ENCODE measurements at regions not wholly inside any gene's neighbourhood (a gene's known extent, or its start where the extent isn't known, plus 50 kb on each side); places are given as distances from the start of the nearest gene placed in this dataset.

- H3K36me3 ChIP-seq: no peaks in the 10 kb centered on the region
- 92 to 98% (median 96%) methylated on average over 4 of the region's 4 CpGs for WGBS, 5 donors
- no peak for DNase-seq
- intact Hi-C loops (cut with DNase I; ENCODE audit: low total_unique reads): no loop called here
- H3K27ac ChIP-seq: no peak overlapping the region
- H3K4me3 ChIP-seq: no peak overlapping the region
- H3K27me3 ChIP-seq (replicated peaks in 1 of 7): no peaks in the 10 kb centered on the region
- no peak for TF ChIP-seq CTCF (IDR thresholded peaks at IDR 0.05 in 8 of 11, conservative IDR thresholded peaks at IDR 0.05 in 3 of 11)
- TF ChIP-seq POLR2A (IDR thresholded peaks at IDR 0.05): no peak
- no peak for TF ChIP-seq POLR2AphosphoS5 (IDR thresholded peaks at IDR 0.05)
- H3K4me1 ChIP-seq: peaks cover 3 to 51% (median 17%) of the 10 kb centered on the region in 6 donors
- no peaks in the 10 kb centered on the region for H3K9me3 ChIP-seq
Measured at GRCh38 chr6:7045331-7045730, 62.4 kb upstream of the RREB1 start.

GRCh38 chr6:7045746-7046145 is 62.0 kb upstream of the RREB1 start:
- WGBS, 5 donors: 95 to 100% (median 100%) methylated on average over 1 of the region's 1 CpG
- intact Hi-C loops (cut with DNase I; ENCODE audit: low total_unique reads): no loop called here
- TF ChIP-seq POLR2A (IDR thresholded peaks at IDR 0.05) (no peak), CTCF (IDR thresholded peaks at IDR 0.05 in 8 of 11, conservative IDR thresholded peaks at IDR 0.05 in 3 of 11) (no peak), POLR2AphosphoS5 (IDR thresholded peaks at IDR 0.05) (no peak)
- Histone ChIP-seq H3K4me1 (peaks cover 3 to 55% (median 20%) of the 10 kb centered on the region in 6 donors), H3K27me3 (replicated peaks in 1 of 7) (no peaks in the 10 kb centered on the region), H3K36me3 (no peaks in the 10 kb centered on the region), H3K4me3 (no peak overlapping the region), H3K27ac (no peak overlapping the region), H3K9me3 (no peaks in the 10 kb centered on the region)
- DNase-seq: no peak

GRCh38 chr6:7047128-7047527 is 60.6 kb upstream of the RREB1 start:
- 53 to 81% (median 65%) methylated on average over 1 of the region's 1 CpG for WGBS, 5 donors
- Histone ChIP-seq H3K4me1 (peaks cover 3 to 56% (median 20%) of the 10 kb centered on the region in 6 donors), H3K27me3 (replicated peaks in 1 of 7) (peaks cover 0 to 13% (median 0%) of the 10 kb centered on the region in 7 donors), H3K4me3 (no peak overlapping the region), H3K36me3 (no peaks in the 10 kb centered on the region), H3K9me3 (no peaks in the 10 kb centered on the region), H3K27ac (no peak overlapping the region)
- intact Hi-C loops (cut with DNase I; ENCODE audit: low total_unique reads): no loop called here
- no peak for DNase-seq
- no peak for TF ChIP-seq CTCF (IDR thresholded peaks at IDR 0.05 in 8 of 11, conservative IDR thresholded peaks at IDR 0.05 in 3 of 11)
- TF ChIP-seq POLR2A (IDR thresholded peaks at IDR 0.05): no peak
- no peak for TF ChIP-seq POLR2AphosphoS5 (IDR thresholded peaks at IDR 0.05)

GRCh38 chr6:7047966-7048365 is 59.8 kb upstream of the RREB1 start:
- TF ChIP-seq POLR2A (IDR thresholded peaks at IDR 0.05): no peak
- TF ChIP-seq POLR2AphosphoS5 (IDR thresholded peaks at IDR 0.05): no peak
- TF ChIP-seq CTCF (IDR thresholded peaks at IDR 0.05 in 8 of 11, conservative IDR thresholded peaks at IDR 0.05 in 3 of 11): no peak
- H3K27me3 ChIP-seq (replicated peaks in 1 of 7): peaks cover 0 to 17% (median 0%) of the 10 kb centered on the region in 7 donors
- intact Hi-C loops (cut with DNase I; ENCODE audit: low total_unique reads): no loop called here

More at GRCh38 chr6:7047966-7048365, 59.8 kb upstream of the RREB1 start:
- Histone ChIP-seq H3K27ac (peak overlapping the region in 1 of 8 donors; percentile 17), H3K4me1 (peaks cover 0 to 56% (median 17%) of the 10 kb centered on the region in 6 donors), H3K9me3 (no peaks in the 10 kb centered on the region), H3K36me3 (no peaks in the 10 kb centered on the region), H3K4me3 (no peak overlapping the region)
- DNase-seq: no peak
- 70 to 81% (median 74%) methylated on average over 3 of the region's 3 CpGs for WGBS, 5 donors
